ENCODE measurements at regions not wholly inside any gene's neighbourhood (a gene's known extent, or its start where the extent isn't known, plus 50 kb on each side); places are given as distances from the start of the nearest gene placed in this dataset.

- Histone ChIP-seq H3K4me3 (no peak overlapping the region), H3K36me3 (no peaks in the 10 kb centered on the region), H3K4me1 (ENCODE audit: insufficient read depth) (no peaks in the 10 kb centered on the region), H3K9me3 (no peaks in the 10 kb centered on the region), H3K27me3 (no peaks in the 10 kb centered on the region), H3K27ac (no peak overlapping the region)
- TF ChIP-seq EP300 (IDR thresholded peaks at IDR 0.05): no peak
- TF ChIP-seq POLR2A (IDR thresholded peaks at IDR 0.05): no peak
- no peak for TF ChIP-seq CTCF (IDR thresholded peaks at IDR 0.05)
- DNase-seq: no peak
- 67 to 74% (median 68%) methylated on average over 6 of the region's 6 CpGs for WGBS, 3 donors
- intact Hi-C loops (cut with DNase I): no loop called here
Observed at GRCh38 chr2:120488531-120488930, 142.6 kb downstream of the INHBB start.

GRCh38 chr2:120489023-120489422 lies 143.1 kb downstream of the INHBB start:
- DNase-seq: no peak
- intact Hi-C loops (cut with DNase I): no loop called here
- Histone ChIP-seq H3K9me3 (no peaks in the 10 kb centered on the region), H3K4me3 (no peak overlapping the region), H3K27me3 (no peaks in the 10 kb centered on the region), H3K27ac (no peak overlapping the region), H3K36me3 (no peaks in the 10 kb centered on the region), H3K4me1 (ENCODE audit: insufficient read depth) (no peaks in the 10 kb centered on the region)
- TF ChIP-seq CTCF (IDR thresholded peaks at IDR 0.05) (no peak), EP300 (IDR thresholded peaks at IDR 0.05) (no peak), POLR2A (IDR thresholded peaks at IDR 0.05) (no peak)
- 53 to 63% (median 58%) methylated on average over 7 of the region's 7 CpGs for WGBS, 3 donors

DNA sequence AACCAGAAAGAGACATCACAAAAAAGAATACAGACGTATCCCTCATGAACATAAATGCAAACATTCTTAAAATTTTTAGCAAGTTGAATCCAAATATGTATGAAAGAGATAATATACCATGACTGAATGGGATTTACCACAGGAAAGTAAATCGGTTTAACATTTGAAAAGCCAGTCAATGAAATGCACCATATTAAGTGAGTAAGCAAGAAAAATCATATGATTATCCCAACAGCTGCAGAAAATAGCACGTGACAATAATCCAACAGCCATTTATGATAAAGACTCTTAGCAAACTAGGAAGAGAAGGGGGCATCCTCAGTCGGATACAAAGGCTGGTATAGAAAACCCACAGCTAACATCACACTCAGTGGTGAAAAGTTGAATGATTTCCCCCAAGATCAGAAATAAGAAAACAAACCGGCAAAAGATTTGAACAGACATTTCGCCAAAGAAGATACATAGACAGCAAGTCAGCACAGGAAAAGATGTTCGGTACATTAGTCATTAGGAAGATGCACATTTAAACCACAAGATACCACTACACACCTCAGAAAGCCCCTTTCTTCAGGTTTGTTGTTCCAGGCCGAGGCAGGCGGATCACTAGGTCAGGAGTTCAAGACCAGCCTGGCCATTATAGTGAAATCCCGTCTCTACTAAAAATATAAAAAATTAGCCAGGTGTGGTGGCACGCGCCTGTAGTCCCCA lies 144.3 kb downstream of the INHBB start:
- no peak for TF ChIP-seq CTCF (IDR thresholded peaks at IDR 0.05)
- no peak for TF ChIP-seq POLR2A (IDR thresholded peaks at IDR 0.05)
- no peak for TF ChIP-seq EP300 (IDR thresholded peaks at IDR 0.05)
- Histone ChIP-seq H3K9me3 (no peaks in the 10 kb centered on the region), H3K27ac (no peak overlapping the region), H3K36me3 (no peaks in the 10 kb centered on the region), H3K4me1 (ENCODE audit: insufficient read depth) (no peaks in the 10 kb centered on the region), H3K4me3 (no peak overlapping the region), H3K27me3 (no peaks in the 10 kb centered on the region)
- DNase-seq: no peak
- WGBS, 3 donors: 91 to 92% (median 91%) methylated on average over 12 of the region's 12 CpGs
- intact Hi-C loops (cut with DNase I): no loop called here

- Histone ChIP-seq H3K9me3 (no peaks in the 10 kb centered on the region), H3K4me1 (ENCODE audit: insufficient read depth) (no peaks in the 10 kb centered on the region), H3K4me3 (no peak overlapping the region), H3K27ac (no peak overlapping the region), H3K27me3 (no peaks in the 10 kb centered on the region), H3K36me3 (no peaks in the 10 kb centered on the region)
- 88 to 97% (median 95%) methylated on average over 1 of the region's 1 CpG for WGBS, 3 donors
- intact Hi-C loops (cut with DNase I): no loop called here
- TF ChIP-seq CTCF (IDR thresholded peaks at IDR 0.05) (no peak), EP300 (IDR thresholded peaks at IDR 0.05) (no peak), POLR2A (IDR thresholded peaks at IDR 0.05) (no peak)
- no peak for DNase-seq
Observed at GRCh38 chr2:120491111-120491625, 145.2 kb downstream of the INHBB start.
